ES-I3 (cell line): ENCODE measurements at regions not wholly inside any gene's neighbourhood (a gene's known extent, or its start where the extent isn't known, plus 50 kb on each side); places are given as distances from the start of the nearest gene placed in this dataset.
A peak's percentile ranks its signal among the peaks of the same experiment; 100 is the strongest.
"Not testable (repeated sequence)": the region's sequence is repeated elsewhere in the genome, so short reads cannot be mapped to it uniquely, and the experiment has no call there.

ENCODE experiments used
- H3K36me3 ChIP-seq: 2 replicates; pipeline ENCODE4 v1.6.1; 2013; ENCODE audit warnings: mild to moderate bottlenecking, low read length, control low read depth, moderate library complexity; ENCODE audit not compliant: insufficient read depth
- H3K4me1 ChIP-seq: 2 replicates; pipeline ENCODE4 v1.6.1; 2013; ENCODE audit warnings: mild to moderate bottlenecking, control low read depth, low read length; ENCODE audit not compliant: insufficient read depth
- H3K9ac ChIP-seq: 2 replicates; pipeline ENCODE4 v1.6.1; 2013; ENCODE audit warnings: low read depth, mild to moderate bottlenecking, low read length, moderate library complexity
- H3K9me3 ChIP-seq: 2 replicates; pipeline ENCODE4 v1.6.1; 2013; ENCODE audit warnings: mild to moderate bottlenecking, low read length, moderate library complexity; ENCODE audit not compliant: control insufficient read depth, insufficient read depth

GRCh38 chr1:143816369-143816768, 155.4 kb downstream of the FAM72C start:
- not testable (repeated sequence) for H3K4me1 ChIP-seq, H3K9me3 ChIP-seq, H3K9ac ChIP-seq, H3K36me3 ChIP-seq

GRCh38 chr1:143805374-143805773, 166.4 kb downstream of the FAM72C start:
- not testable (repeated sequence) for H3K36me3 ChIP-seq, H3K4me1 ChIP-seq, H3K9me3 ChIP-seq, H3K9ac ChIP-seq

GRCh38 chr1:143804707-143805356, 167.0 kb downstream of the FAM72C start:
- H3K36me3 ChIP-seq, H3K4me1 ChIP-seq, H3K9me3 ChIP-seq: not testable (repeated sequence)
- peak overlapping the region; percentile 36; the same call in 1 of the 2 replicates for H3K9ac ChIP-seq

- H3K36me3 ChIP-seq, H3K4me1 ChIP-seq, H3K9me3 ChIP-seq: not testable (repeated sequence)
- peak overlapping the region; percentile 97 for H3K9ac ChIP-seq
Measured at GRCh38 chr1:143803927-143804411, 167.8 kb downstream of the FAM72C start.

- not testable (repeated sequence) for H3K4me1 ChIP-seq, H3K36me3 ChIP-seq, H3K9ac ChIP-seq, H3K9me3 ChIP-seq
Measured at GRCh38 chr1:143803095-143803494, 168.7 kb downstream of the FAM72C start.

- not testable (repeated sequence) for H3K4me1 ChIP-seq, H3K36me3 ChIP-seq, H3K9me3 ChIP-seq, H3K9ac ChIP-seq
Measured at GRCh38 chr1:143799568-143800187, 172.1 kb downstream of the FAM72C start.

GRCh38 chr1:143796369-143796768, 175.4 kb downstream of the FAM72C start:
- H3K4me1 ChIP-seq, H3K9ac ChIP-seq, H3K36me3 ChIP-seq, H3K9me3 ChIP-seq: not testable (repeated sequence)

GRCh38 chr1:143792047-143792937, 179.5 kb downstream of the FAM72C start:
- not testable (repeated sequence) for H3K4me1 ChIP-seq, H3K9ac ChIP-seq, H3K36me3 ChIP-seq, H3K9me3 ChIP-seq

GRCh38 chr1:143786381-143786780, 185.4 kb downstream of the FAM72C start:
- not testable (repeated sequence) for H3K36me3 ChIP-seq, H3K4me1 ChIP-seq, H3K9me3 ChIP-seq, H3K9ac ChIP-seq

GRCh38 chr1:143785883-143786282, 185.9 kb downstream of the FAM72C start:
- not testable (repeated sequence) for H3K9ac ChIP-seq, H3K36me3 ChIP-seq, H3K9me3 ChIP-seq, H3K4me1 ChIP-seq

GRCh38 chr1:143784239-143784882, 187.4 kb downstream of the FAM72C start:
- not testable (repeated sequence) for H3K9me3 ChIP-seq, H3K36me3 ChIP-seq, H3K9ac ChIP-seq, H3K4me1 ChIP-seq

GRCh38 chr1:143778178-143778577, 193.6 kb downstream of the FAM72C start:
- not testable (repeated sequence) for H3K9ac ChIP-seq, H3K36me3 ChIP-seq, H3K9me3 ChIP-seq

GRCh38 chr1:143764831-143765230, 207.0 kb downstream of the FAM72C start:
- not testable (repeated sequence) for H3K36me3 ChIP-seq, H3K9me3 ChIP-seq, H3K9ac ChIP-seq, H3K4me1 ChIP-seq

More at GRCh38 chr1:143778178-143778577, 193.6 kb downstream of the FAM72C start:
- not testable (repeated sequence) for H3K4me1 ChIP-seq

GRCh38 chr1:143760366-143760765, 211.4 kb downstream of the FAM72C start:
- not testable (repeated sequence) for H3K9ac ChIP-seq, H3K4me1 ChIP-seq, H3K36me3 ChIP-seq, H3K9me3 ChIP-seq
